GM18502 (cell line): ENCODE measurements at regions not wholly inside any gene's neighbourhood (a gene's known extent, or its start where the extent isn't known, plus 50 kb on each side); places are given as distances from the start of the nearest gene placed in this dataset.
"Not testable (repeated sequence)": the region's sequence is repeated elsewhere in the genome, so short reads cannot be mapped to it uniquely, and the experiment has no call there.

Experiments
- ATAC-seq: cut with Tn5 transposase; IDR thresholded peaks from one replicate; pipeline ENCODE4 v1.9.1; 2021; ENCODE audit warnings: mild to moderate bottlenecking; ENCODE audit not compliant: unreplicated experiment, poor library complexity

GRCh38 chr3:166706094-166706493, 674.0 kb downstream of the ZBBX start:
- no peak for ATAC-seq

GRCh38 chr3:166697495-166697894, 682.6 kb downstream of the ZBBX start:
- no peak for ATAC-seq

GRCh38 chr3:166696103-166696502, 684.0 kb downstream of the ZBBX start:
- no peak for ATAC-seq

- no peak for ATAC-seq
Measured at GRCh38 chr3:166688665-166689064, 691.4 kb downstream of the ZBBX start.

- ATAC-seq, result no peak
Measured at GRCh38 chr3:166685246-166685645, 694.9 kb downstream of the ZBBX start.

- not testable (repeated sequence) for ATAC-seq
Measured at GRCh38 chr3:166684077-166684476, 696.0 kb downstream of the ZBBX start.

- ATAC-seq, result no peak
Measured at GRCh38 chr3:166669781-166670180, 710.3 kb downstream of the ZBBX start.

- ATAC-seq, result no peak
Measured at GRCh38 chr3:166663194-166663593, 716.9 kb downstream of the ZBBX start.

GRCh38 chr3:166661621-166662020, 718.5 kb downstream of the ZBBX start:
- no peak for ATAC-seq

GRCh38 chr3:166660962-166661361, 719.1 kb downstream of the ZBBX start:
- no peak for ATAC-seq

- no peak for ATAC-seq
Measured at GRCh38 chr3:166637984-166638530, 742.0 kb downstream of the ZBBX start.

- ATAC-seq, result no peak
Measured at GRCh38 chr3:166634091-166634746, 745.9 kb downstream of the ZBBX start.

- ATAC-seq, result no peak
Measured at GRCh38 chr3:166630190-166630589, 749.9 kb downstream of the ZBBX start.

- ATAC-seq, result no peak
Measured at GRCh38 chr3:166613365-166613764, 766.7 kb downstream of the ZBBX start.

GRCh38 chr3:166612761-166613160, 767.3 kb downstream of the ZBBX start:
- not testable (repeated sequence) for ATAC-seq

GRCh38 chr3:166607933-166608521, 770.8 kb upstream of the BCHE start:
- no peak for ATAC-seq

- no peak for ATAC-seq
Measured at GRCh38 chr3:166606988-166607387, 769.8 kb upstream of the BCHE start.

- no peak for ATAC-seq
Measured at GRCh38 chr3:166593776-166594175, 756.6 kb upstream of the BCHE start.

GRCh38 chr3:166582236-166582635, 745.0 kb upstream of the BCHE start:
- ATAC-seq, result no peak

- ATAC-seq, result no peak
Measured at GRCh38 chr3:166580561-166580960, 743.3 kb upstream of the BCHE start.

- ATAC-seq, result no peak
Measured at GRCh38 chr3:166575161-166575560, 737.9 kb upstream of the BCHE start.

GRCh38 chr3:166571686-166572085, 734.5 kb upstream of the BCHE start:
- not testable (repeated sequence) for ATAC-seq
